ENCODE measurements at regions not wholly inside any gene's neighbourhood (a gene's known extent, or its start where the extent isn't known, plus 50 kb on each side); places are given as distances from the start of the nearest gene placed in this dataset.

DNA sequence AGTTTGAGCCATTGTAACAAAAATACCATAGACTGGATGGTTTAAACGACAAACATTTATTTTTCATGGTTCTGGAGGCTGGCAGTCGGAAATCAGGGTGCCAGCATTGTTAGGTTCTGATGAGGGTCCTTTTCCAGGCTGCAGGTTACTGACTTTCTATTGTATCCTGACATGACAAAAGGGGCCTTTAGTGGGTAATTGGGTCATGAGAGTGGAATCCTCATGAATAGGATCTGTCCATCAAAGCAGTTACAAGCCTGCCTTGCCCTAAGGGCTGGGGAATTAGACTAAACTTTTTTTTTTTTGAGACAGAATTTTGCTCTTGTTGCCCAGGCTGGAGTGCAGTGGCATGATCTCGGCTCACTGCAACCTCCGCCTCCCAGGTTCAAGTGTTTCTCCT, 347.9 kb upstream of the TSHZ2 start:
- DNase-seq = no peak

GRCh38 chr20:52622081-52622480, 350.1 kb upstream of the TSHZ2 start:
- no peak for DNase-seq

DNA sequence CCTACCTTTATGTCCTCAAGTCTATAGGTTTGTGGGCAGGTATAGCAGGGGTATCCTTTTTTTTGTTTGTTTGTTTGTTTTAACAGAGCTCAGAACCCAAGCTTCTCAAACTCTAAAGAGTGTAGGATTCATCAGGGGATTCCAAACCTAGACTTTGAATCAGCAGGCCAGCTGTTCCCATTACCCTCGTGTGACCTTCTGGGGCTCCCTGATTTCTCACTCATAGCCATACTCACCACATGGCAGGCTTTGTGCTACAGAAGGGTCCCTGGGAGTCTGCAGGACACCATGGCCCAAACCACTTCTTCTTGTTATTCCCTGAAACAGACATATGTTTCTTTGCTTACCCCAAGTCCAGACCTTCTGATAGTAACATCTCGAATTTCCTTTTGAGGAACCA, 350.8 kb upstream of the TSHZ2 start:
- no peak for DNase-seq

- no peak for DNase-seq
Measured at GRCh38 chr20:52619671-52620070, 352.5 kb upstream of the TSHZ2 start.

- no peak for DNase-seq
Measured at GRCh38 chr20:52619101-52619500, 353.1 kb upstream of the TSHZ2 start.

GRCh38 chr20:52616629-52617028, 355.5 kb upstream of the TSHZ2 start:
- DNase-seq = no peak

DNA sequence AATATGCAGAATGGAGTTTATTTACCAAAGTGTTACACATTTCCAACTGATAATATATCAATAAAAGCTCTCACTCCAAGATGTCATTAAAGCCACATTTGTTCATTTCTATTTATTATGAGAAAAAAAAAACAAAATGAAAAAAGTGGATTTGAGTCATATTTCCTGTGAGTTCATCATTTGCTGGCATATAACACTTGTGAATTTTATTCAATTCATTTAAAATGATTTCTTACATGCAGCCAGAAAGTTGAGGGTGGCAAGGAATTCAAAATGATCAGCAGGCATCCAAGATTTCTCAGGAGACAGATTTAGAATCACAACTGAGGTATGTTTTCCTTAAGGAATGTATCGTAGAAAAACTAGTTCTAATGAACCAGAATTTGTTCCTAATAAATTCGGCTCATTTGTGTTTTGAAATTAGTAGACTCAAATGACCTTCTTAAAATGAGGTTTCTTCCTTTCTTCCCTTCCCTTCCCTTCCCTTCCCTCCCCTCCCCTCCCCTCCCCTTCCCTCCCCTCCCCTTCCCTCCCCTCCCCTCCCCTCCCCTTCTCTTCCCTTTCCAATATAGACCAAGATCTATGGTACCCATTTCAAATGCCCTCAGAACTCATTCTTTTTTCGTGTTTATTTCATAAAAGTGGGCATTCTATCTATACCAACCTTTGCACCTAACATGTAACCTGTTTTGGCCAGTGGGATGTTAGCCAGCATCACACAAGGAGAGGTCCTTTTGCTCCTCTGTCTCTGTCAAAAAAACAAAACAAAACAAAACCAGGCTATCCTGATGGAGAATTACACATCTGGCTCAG, 357.9 kb upstream of the TSHZ2 start:
- DNase-seq = no peak

- DNase-seq = no peak
Measured at GRCh38 chr20:52612046-52612632, 360.0 kb upstream of the TSHZ2 start.

DNA sequence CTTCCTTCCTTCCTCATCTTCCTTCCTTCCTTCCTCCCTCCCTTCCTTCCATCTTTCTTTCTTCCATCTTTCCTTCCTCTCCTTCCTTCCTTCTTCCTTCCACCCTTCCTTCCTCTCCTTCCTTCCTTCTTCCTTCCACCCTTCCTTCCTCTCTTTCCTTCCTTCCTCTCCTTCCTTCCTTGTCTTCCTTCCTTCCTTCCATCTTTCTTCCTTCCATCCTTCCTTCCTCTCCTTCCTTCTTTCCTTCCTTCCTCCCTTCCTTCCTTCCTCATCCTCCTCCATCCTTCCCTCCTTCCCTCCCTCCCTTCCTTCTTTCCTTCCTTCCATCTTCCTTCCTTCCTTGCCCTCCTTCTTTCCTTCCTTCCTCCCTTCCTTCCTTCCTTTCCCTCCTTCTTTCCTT, 361.4 kb upstream of the TSHZ2 start:
- DNase-seq = no peak

DNA sequence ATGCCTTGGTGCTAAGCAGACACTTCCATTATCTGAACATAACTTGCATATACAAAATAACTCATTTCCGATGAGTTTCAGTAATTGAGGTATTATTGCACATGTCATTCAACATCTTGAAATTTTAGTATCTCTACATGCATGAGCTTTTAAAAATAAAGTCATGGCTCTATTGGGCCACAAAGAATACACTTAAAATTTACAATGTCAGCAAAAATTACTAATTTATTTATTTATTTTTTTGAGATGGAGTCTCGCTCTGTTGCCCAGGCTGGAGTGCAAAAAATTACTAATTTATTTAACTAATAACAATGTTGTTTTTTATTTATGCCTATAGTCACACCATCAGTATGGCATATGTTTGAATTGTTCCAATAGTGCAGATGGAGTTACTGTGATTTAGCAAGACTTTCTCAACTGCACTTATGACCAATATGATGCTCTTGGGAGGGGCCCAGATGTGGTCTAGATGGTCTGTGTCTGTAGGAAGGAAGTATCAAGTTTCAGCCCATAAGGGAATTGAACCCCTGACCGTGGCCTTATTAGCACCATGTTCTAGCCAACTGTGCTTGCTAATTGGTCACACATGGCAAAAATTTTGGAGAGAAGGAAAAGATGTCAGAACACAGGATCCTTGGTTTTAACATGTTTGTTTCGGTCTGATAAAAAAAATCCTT, 370.7 kb upstream of the TSHZ2 start:
- peak; percentile 66 for DNase-seq

GRCh38 chr20:52596256-52596655, 375.9 kb upstream of the TSHZ2 start:
- no peak for DNase-seq

DNA sequence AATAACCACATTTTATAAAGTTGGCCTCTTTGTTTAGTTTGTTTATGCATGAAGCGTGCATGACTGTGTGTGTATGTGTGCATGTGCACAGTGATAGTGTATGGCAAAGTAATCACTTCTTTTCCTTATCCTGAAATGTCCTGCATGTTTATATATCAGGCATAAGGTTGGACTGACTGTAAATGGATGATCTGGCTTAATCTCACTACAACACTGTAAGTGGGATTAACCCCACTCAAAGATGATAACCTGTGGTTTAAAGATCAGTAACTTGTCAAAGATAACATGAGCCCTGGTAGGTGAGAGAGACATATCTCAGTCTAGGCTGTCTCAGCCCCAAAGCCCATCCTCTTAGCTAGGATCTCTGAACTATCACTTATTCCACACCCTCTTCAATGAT, 376.6 kb upstream of the TSHZ2 start:
- DNase-seq = no peak

DNA sequence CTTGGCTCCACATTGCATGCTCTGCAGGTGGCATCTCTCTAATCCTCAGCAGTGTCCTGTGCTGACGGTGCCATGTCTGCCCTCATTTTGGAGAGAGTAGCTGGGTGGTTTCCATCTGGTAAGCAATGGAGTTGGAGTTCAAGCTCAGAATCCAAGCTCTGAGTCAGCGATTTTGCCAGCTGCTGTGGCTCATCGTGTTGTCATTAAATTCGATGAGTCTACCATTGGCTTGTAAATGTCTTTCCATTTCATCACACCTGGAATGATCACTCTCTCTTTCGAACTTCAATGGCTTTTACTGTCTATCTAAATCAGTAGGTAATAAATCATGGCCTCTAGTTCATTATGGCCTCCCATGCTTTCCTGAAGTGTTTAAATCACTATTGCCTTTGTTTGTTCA, 378.5 kb upstream of the TSHZ2 start:
- DNase-seq = no peak

DNA sequence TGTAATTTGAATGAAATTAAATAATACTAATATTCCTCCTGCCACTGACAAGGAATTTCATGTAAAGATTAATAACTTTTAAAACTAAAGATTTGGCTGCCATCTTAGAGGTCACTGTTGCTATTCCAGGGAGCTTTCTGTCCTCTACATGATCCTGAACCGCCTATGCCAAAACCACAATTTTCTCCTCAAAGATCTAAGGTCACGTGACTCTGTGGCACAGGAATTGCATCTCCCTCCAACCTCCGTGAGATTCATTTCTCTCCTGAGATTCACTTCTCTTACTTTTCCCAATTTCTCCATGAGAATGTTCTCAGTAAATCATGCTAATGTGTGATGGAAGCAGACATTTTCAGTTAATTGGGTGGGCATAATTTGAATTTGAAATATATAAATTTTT, 379.6 kb upstream of the TSHZ2 start:
- no peak for DNase-seq

- no peak for DNase-seq
Measured at GRCh38 chr20:52590100-52590499, 382.1 kb upstream of the TSHZ2 start.

GRCh38 chr20:52589251-52589812, 382.8 kb upstream of the TSHZ2 start:
- DNase-seq = no peak

- no peak for DNase-seq
Measured at GRCh38 chr20:52586660-52587059, 385.5 kb upstream of the TSHZ2 start.

- DNase-seq = no peak
Measured at GRCh38 chr20:52585333-52585732, 386.8 kb upstream of the TSHZ2 start.

DNA sequence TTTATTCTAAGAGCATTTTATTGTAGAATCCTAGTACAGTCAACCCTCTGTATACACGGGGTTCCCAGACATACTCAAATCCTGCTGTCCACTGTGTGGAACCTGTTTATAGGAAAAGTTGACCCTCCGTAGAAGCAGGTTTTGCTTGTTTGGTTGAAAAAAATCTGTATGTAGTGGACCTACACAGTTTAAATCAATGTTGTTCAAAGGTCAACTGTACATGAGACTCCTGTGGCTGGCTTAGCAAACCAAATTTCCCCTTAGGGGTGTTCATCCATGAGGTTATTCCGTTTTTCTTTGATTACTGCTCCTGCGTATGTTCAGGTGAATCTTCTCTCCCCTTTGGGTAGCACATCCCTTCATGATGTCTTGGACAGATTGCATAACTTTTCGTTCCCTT, 387.0 kb upstream of the ZFP64 start:
- no peak for DNase-seq

- DNase-seq = no peak
Measured at GRCh38 chr20:52577696-52578095, 386.1 kb upstream of the ZFP64 start.

DNA sequence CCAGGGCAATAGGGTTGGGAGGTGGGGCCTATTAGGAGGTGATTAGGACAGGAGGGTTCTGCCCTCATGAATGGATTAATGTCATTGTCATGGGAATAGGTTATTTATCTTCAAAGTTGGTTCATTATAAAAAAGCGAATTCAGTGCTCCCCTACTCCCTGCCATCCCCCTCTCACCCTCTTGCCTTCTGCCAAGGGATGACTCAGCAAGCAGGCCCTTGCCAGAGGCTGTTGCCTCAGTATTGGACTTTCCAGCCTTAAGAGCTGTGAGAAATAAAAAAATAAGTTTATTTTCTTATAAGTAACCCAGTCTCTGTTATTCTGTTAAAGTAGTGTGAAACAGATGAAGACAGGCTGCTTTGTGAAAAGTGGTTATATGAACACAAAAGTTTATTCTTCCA, 381.1 kb upstream of the ZFP64 start:
- no peak for DNase-seq

- DNase-seq = no peak
Measured at GRCh38 chr20:52569201-52569600, 377.6 kb upstream of the ZFP64 start.

- no peak for DNase-seq
Measured at GRCh38 chr20:52565614-52566013, 374.0 kb upstream of the ZFP64 start.

Measured in skin of body (tissue), 1 donor.